ENCODE measurements at regions not wholly inside any gene's neighbourhood (a gene's known extent, or its start where the extent isn't known, plus 50 kb on each side); places are given as distances from the start of the nearest gene placed in this dataset.

DNA sequence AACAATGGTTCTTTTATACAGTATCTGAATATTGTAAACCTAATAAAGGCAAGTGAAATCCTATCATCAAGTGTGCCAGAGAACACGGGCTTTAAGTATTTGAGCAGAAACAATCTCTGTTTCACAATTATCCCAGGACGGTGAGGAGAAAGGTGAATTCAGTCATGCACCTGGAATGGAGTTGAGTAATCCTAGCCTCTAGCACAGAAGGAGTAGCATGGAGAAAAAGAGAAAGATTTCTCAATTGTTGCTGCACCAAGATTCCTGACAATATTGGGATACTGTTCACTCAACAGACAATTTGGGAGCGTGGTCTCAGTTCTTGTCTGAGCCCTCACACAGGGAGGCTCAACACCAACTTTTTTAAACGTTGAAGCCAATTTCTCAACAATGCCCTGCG, 510.6 kb downstream of the SOX11 start:
- intact Hi-C loops (cut with micrococcal nuclease), result no loop called here
- Mint-ChIP-seq H3K9me3 (peaks cover 7% of the 10 kb centered on the region), H3K27ac (no peak overlapping the region), H3K27me3 (no peaks in the 10 kb centered on the region), H3K4me3 (no peak overlapping the region), H3K4me1 (no peaks in the 10 kb centered on the region), H3K36me3 (ENCODE audit: low read depth) (no peaks in the 10 kb centered on the region)
- POLR2A ChIA-PET, result no interaction called here
- CTCF ChIA-PET, result no interaction called here
- ATAC-seq (ENCODE audit: low read depth) (no peak), DNase-seq (no peak)
- no peak for TF ChIP-seq CTCF (IDR thresholded peaks at IDR 0.05)

DNA sequence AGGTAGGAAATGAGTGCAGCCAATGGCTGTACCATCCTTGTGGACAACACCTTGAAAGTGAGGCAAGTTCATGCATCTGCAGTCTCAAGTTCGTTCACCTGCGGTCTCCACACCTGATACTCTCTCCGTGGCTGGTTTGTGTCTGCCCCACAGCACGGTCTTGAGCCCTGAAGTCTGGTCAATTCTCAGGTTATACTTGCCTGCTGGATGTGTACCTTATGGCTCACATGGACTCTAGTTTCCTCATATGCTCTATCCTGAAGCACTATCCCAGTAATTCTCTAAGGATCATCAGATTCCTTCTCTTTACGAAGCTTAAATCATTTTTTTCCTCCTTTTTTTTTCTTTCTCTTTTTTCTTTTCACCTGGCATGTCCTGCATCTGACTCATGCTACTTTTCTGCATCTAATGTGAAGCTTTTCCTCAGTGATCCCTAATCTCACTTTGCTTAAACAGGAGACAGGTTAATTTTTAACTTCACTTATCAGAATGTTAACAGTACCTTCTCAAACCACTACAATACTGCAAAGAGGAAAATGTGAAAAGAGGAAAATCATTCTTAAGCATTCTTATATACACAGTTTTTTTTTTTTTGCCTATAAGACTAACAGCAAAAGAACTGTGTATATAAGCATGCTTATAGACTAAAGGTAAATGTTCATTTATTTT, 511.2 kb downstream of the SOX11 start:
- intact Hi-C loops (cut with micrococcal nuclease), result no loop called here
- ATAC-seq (ENCODE audit: low read depth) (no peak), DNase-seq (no peak)
- Mint-ChIP-seq H3K4me1 (no peaks in the 10 kb centered on the region), H3K36me3 (ENCODE audit: low read depth) (no peaks in the 10 kb centered on the region), H3K9me3 (peaks cover 4% of the 10 kb centered on the region), H3K27me3 (no peaks in the 10 kb centered on the region), H3K27ac (no peak overlapping the region), H3K4me3 (no peak overlapping the region)
- ChIA-PET CTCF (no interaction called here), POLR2A (no interaction called here)
- TF ChIP-seq CTCF (IDR thresholded peaks at IDR 0.05), result no peak

DNA sequence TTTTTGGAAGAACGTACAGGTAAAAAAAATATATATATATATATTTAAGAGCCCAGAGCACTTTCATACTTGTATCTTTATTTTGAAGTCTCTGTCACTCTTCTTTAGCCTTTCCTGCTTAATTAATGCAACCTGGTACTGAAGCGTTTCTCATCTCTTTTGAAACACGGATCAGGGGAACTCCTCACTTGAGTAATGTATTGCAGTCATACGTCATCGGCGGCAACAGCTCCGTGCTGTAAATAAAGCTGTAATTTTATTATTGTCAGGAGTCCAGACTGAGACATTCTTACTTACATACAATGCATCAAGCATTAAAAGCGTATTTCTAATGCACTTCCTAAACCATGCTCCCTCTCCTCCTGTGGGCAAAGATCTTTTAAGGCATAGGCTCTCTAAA, 514.7 kb downstream of the SOX11 start:
- no peaks in the 10 kb centered on the region for H3K4me1 Mint-ChIP-seq
- H3K36me3 Mint-ChIP-seq (ENCODE audit: low read depth), result no peaks in the 10 kb centered on the region
- POLR2A ChIA-PET, result no interaction called here
- no peaks in the 10 kb centered on the region for H3K9me3 Mint-ChIP-seq
- DNase-seq (no peak), ATAC-seq (ENCODE audit: low read depth) (no peak)
- CTCF ChIA-PET, result no interaction called here
- TF ChIP-seq CTCF (IDR thresholded peaks at IDR 0.05), result no peak
- H3K27me3 Mint-ChIP-seq, result no peaks in the 10 kb centered on the region
- intact Hi-C loops (cut with micrococcal nuclease), result no loop called here
- H3K27ac Mint-ChIP-seq, result no peak overlapping the region
- H3K4me3 Mint-ChIP-seq, result no peak overlapping the region

- no peak for TF ChIP-seq CTCF (IDR thresholded peaks at IDR 0.05)
- peaks cover under 1% of the 10 kb centered on the region for H3K4me1 Mint-ChIP-seq
- no peak for ATAC-seq (ENCODE audit: low read depth)
- H3K9me3 Mint-ChIP-seq, result no peaks in the 10 kb centered on the region
- ChIA-PET POLR2A (no interaction called here), CTCF (no interaction called here)
- intact Hi-C loops (cut with micrococcal nuclease), result no loop called here
- H3K4me3 Mint-ChIP-seq, result no peak overlapping the region
- no peak for DNase-seq
- H3K27me3 Mint-ChIP-seq, result no peaks in the 10 kb centered on the region
- H3K27ac Mint-ChIP-seq, result no peak overlapping the region
- no peaks in the 10 kb centered on the region for H3K36me3 Mint-ChIP-seq (ENCODE audit: low read depth)
Observed at GRCh38 chr2:6211236-6211635, 519.1 kb downstream of the SOX11 start.

GRCh38 chr2:6212491-6212890, 520.3 kb downstream of the SOX11 start:
- no peak overlapping the region for H3K27ac Mint-ChIP-seq
- intact Hi-C loops (cut with micrococcal nuclease), result no loop called here
- ChIA-PET CTCF (no interaction called here), POLR2A (no interaction called here)
- no peak overlapping the region for H3K4me3 Mint-ChIP-seq
- ATAC-seq (ENCODE audit: low read depth) (no peak), DNase-seq (no peak)
- H3K27me3 Mint-ChIP-seq, result no peaks in the 10 kb centered on the region
- H3K9me3 Mint-ChIP-seq, result no peaks in the 10 kb centered on the region
- H3K36me3 Mint-ChIP-seq (ENCODE audit: low read depth), result no peaks in the 10 kb centered on the region
- H3K4me1 Mint-ChIP-seq, result peaks cover 6% of the 10 kb centered on the region
- TF ChIP-seq CTCF (IDR thresholded peaks at IDR 0.05), result no peak

Measured in activated B cell treated with CpG ODN at 0.5 μM for 24 hours (primary cell).